HG02610 (cell line): ENCODE measurements at regions not wholly inside any gene's neighbourhood (a gene's known extent, or its start where the extent isn't known, plus 50 kb on each side); places are given as distances from the start of the nearest gene placed in this dataset.

ENCODE experiments used
- ATAC-seq: cut with Tn5 transposase; IDR thresholded peaks from one replicate; pipeline ENCODE4 v1.9.1; 2021; ENCODE audit warnings: mild to moderate bottlenecking, moderate library complexity; ENCODE audit not compliant: unreplicated experiment

- ATAC-seq = no peak
Observed at GRCh38 chr12:74980510-74980909, 229.1 kb downstream of the KCNC2 start.

DNA sequence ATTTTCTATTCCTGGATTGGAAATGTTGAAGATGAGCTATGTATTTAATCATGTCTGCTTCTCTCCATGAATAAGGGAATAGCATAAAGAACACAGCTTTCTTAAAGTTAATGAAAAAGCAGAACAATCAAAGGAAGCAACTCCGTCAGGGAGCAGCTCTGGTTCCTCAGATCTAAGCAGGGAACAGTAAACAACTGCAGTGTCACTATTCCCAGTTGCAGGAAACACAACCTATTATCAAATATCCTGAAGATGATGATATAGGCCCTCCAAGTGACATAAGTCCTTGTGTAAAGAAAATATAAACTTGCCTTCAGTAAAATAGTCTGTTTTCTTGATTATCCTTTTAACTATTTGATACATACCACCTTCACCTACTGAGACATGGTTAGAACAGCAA, 228.1 kb downstream of the KCNC2 start:
- ATAC-seq = no peak

DNA sequence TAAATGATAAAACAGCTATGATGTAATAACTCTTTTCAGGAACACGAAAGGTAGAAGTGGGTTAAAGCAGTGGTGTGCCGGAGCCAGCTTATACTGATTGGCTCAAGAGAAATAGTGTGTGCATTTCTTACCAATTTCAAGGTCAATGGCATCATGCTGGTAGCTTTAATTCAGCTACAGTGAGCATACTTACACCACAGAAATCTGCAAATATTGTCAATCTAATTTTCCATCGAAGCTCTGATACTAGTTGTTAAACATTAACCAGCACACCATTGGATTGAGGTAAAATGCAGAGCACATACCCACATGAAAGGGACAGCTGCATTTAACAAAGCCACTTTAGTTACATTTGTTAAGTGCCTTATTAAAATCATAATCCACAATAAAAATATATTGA, 225.7 kb downstream of the KCNC2 start:
- ATAC-seq = no peak

- ATAC-seq = no peak
Observed at GRCh38 chr12:74984631-74985030, 225.0 kb downstream of the KCNC2 start.

- ATAC-seq = no peak
Observed at GRCh38 chr12:74985293-74985985, 224.2 kb downstream of the KCNC2 start.

DNA sequence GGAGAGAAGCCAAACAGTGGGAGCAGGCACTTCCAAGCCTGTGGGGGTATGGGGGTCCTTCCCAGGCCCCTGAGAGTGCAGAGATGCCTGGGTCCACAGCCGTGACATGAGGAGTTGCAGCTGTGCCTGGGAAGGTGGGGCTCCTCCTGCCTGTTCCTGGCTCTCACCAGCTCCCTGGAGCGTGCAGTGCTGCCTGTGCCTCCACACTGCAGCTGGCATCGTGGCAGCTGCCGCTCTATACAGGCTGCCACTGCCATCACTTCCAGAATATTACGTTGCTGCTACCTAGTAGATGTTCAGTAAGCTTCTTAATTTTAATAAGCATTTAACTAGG, 223.7 kb downstream of the KCNC2 start:
- no peak for ATAC-seq

- no peak for ATAC-seq
Observed at GRCh38 chr12:74988156-74988555, 221.5 kb downstream of the KCNC2 start.
